ENCODE measurements at regions not wholly inside any gene's neighbourhood (a gene's known extent, or its start where the extent isn't known, plus 50 kb on each side); places are given as distances from the start of the nearest gene placed in this dataset.
"Not testable (repeated sequence)": the region's sequence is repeated elsewhere in the genome, so short reads cannot be mapped to it uniquely, and the experiment has no call there.

- DNase-seq (ENCODE audit: low read depth), result no peak
Observed at GRCh38 chr2:183533021-183533420, 408.8 kb downstream of the NUP35 start.

GRCh38 chr2:183536290-183536689, 412.0 kb downstream of the NUP35 start:
- no peak for DNase-seq (ENCODE audit: low read depth)

DNA sequence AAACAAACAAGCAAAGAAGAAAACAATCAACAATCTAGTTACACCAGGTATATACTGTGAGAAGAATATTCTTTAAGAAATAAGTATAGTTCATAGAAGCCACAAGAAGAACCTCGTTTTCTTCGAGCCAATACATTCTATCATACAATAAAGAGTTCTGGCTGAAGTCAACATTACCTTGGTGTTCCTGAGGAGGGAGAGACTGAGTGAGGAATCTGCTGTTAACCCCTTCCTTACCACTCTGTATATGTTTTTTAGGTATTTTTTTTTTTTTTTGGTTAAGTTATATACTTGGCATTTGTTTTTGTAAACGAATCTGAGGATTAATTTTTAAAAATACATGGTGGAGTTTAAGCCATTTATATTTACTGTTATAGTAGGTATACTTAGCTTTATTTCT, 412.5 kb downstream of the NUP35 start:
- DNase-seq (ENCODE audit: low read depth), result no peak

DNA sequence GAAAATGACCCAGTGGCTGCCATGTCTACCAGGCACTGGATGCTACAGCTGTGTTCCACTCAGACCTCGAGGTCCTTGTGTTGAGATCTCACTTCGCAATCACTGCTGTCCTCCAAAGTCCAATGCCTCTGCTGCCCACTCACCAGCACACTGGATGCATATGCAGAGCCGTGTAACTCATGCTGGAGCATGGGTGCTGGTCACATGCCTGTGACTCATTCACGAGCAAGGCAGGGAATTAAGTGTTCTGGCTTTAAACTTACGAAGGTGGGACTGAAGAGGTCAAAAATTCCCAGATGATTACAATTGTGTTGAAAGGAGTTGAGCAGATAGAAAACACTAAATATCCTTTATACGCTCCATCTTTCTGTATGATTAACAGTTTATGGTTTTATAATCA, 417.5 kb downstream of the NUP35 start:
- DNase-seq (ENCODE audit: low read depth), result no peak

DNA sequence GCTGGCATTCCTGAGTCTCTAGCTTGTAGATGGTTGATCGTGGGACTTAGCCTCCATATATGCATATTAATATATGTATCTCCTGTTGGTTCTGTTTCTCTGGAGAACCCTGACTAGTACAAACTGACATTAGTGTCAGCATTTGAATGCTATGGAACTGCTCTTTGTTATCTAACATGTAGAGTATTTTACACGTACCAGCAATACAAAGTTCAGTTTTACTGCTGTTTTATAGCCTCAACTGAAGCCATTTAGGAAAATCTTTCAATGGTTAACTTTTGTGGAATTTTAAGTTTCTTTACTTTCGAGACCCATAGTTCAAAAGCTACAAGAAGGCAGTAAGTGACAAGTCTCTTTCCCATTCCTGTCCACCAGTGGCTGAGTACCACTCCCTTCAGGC, 418.4 kb downstream of the NUP35 start:
- no peak for DNase-seq (ENCODE audit: low read depth)

GRCh38 chr2:183543222-183543621, 419.0 kb downstream of the NUP35 start:
- DNase-seq (ENCODE audit: low read depth), result no peak

GRCh38 chr2:183543731-183544130, 419.5 kb downstream of the NUP35 start:
- DNase-seq (ENCODE audit: low read depth), result no peak

- not testable (repeated sequence) for DNase-seq (ENCODE audit: low read depth)
Observed at GRCh38 chr2:183546560-183547350, 422.5 kb downstream of the NUP35 start.

- DNase-seq (ENCODE audit: low read depth), result no peak
Observed at GRCh38 chr2:183552716-183553115, 428.5 kb downstream of the NUP35 start.

DNA sequence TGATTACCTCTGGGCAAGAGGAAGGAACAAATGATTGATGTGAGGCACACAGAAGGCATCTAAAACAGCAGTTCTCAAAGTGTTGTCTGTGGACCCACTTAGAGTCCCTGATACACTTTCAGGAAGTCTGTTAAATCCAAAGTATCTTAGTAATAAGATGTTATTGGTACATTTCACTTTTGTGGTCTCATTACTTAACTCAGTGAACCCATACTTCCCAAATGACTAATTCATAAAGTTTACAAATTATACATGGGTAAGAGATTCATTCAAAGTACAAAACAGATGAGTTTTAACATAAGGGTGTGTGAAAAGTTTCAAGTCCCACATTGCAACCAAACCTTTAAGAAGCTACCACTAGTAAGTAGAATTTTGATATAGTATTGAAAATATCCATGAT, 440.5 kb downstream of the NUP35 start:
- no peak for DNase-seq (ENCODE audit: low read depth)

GRCh38 chr2:183575481-183575880, 451.2 kb downstream of the NUP35 start:
- DNase-seq (ENCODE audit: low read depth), result no peak

- DNase-seq (ENCODE audit: low read depth), result no peak
Observed at GRCh38 chr2:183579686-183580085, 455.4 kb downstream of the NUP35 start.

- no peak for DNase-seq (ENCODE audit: low read depth)
Observed at GRCh38 chr2:183592271-183592670, 468.0 kb downstream of the NUP35 start.

DNA sequence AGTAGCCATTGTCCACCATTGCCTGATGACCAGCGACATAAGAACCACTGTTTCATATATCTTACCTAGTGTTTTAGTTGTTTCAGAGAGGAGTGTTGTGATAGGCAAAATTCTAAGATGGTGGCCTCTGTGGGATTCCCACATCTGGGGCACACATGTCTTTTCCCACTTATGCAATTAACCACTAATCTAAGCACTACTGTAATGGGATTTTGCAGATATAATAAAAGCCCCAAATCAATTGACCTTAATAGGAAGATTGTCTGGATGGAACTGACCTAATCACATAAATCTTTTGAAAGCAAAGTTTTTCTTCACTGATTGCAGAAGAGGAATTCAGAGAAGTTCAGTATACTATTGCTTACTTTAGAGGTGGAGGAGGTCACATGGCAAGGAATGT, 469.9 kb downstream of the NUP35 start:
- no peak for DNase-seq (ENCODE audit: low read depth)

GRCh38 chr2:183597841-183598240, 473.6 kb downstream of the NUP35 start:
- no peak for DNase-seq (ENCODE audit: low read depth)

GRCh38 chr2:183604065-183604464, 479.8 kb downstream of the NUP35 start:
- DNase-seq (ENCODE audit: low read depth), result no peak

DNA sequence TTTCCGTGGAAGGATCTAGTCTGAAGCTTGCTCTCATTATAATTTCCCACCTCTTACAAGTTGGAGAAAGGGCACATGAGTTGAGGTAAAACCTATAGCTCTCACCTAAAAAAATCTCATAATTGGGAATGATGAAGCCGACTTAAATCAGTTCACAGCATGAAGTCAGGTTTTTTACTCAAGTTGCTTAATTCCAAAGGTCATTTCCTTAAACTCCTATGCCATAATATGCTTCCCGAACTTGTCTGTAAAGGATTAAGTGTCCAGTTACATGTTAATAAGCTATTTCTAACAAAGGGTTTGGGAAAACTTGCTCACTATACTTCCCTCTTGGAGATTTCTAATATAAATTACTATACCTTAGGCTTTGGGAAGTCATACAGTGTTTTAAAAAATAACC, 481.2 kb downstream of the NUP35 start:
- DNase-seq (ENCODE audit: low read depth), result no peak

DNA sequence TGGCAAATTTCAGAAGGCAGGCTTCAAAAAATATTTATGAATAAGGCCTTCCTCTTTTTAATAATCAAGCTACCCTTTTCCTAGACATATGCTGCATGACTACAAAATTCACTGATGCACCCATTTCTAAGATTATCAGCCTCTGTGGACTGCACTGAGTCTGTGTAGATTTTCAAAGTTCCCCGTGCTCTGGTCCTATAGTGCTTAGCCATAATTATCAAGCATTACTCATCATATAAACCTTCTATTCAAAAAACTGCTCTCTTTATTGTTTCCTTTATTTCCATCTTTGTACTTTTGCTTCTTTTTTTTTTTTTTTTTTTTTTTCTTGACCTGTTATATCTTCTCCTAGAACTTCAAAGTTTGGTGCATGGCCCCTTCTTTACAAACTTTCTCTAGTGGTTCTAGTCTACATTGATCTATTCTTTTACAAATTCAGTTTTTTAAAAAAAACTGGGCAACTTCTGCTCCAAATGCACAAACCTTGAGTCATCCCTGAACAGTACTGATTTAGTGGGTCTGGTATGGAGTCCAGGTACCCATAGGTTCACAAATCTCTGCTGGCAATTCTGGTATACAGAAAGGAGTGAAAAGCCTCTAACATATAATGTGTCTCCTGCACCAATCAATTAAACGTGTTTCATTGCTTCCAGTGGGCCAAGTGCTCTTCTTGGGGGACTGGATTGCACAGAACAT, 481.9 kb downstream of the NUP35 start:
- DNase-seq (ENCODE audit: low read depth), result no peak

- DNase-seq (ENCODE audit: low read depth), result no peak
Observed at GRCh38 chr2:183606718-183607085, 482.5 kb downstream of the NUP35 start.

GRCh38 chr2:183607995-183608394, 483.8 kb downstream of the NUP35 start:
- no peak for DNase-seq (ENCODE audit: low read depth)

DNA sequence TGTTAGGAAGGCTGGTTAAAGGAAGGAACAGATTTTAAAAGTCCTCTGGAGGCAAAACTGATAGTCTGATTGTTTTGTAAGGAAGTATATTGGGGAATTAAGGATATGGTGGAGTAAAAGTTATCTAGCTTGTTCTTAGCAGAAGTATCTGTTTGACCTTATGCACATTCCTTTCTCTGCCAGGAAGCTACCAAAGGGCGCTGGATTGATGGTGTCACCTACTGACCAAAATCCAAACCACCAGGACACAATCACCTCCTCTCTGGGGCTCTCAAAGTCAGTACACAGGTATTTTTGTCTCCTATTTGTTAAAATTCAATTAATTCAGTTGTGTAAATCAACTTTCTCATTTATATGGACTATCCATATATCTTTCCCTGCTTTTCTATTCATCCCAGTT, 484.5 kb downstream of the NUP35 start:
- no peak for DNase-seq (ENCODE audit: low read depth)

DNA sequence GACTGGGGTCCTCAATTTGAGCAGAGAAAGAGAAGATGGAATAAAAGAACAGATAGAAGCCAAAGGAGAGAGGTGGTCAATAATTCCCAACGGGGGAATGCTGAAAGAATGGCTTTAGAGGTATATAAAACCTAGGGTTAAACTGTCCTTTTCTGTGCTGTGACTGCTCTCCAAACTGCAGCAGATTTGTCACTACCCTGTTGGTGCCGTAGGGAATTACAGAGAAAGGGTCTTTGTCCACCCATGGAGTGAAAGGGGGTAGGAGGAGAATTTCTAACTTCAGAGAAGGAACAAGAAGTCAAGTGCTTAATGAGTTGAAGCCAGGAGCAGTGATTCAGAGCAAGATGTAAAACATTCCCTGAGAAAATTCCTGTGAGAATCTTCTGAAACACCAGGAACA, 486.5 kb downstream of the NUP35 start:
- no peak for DNase-seq (ENCODE audit: low read depth)

DNA sequence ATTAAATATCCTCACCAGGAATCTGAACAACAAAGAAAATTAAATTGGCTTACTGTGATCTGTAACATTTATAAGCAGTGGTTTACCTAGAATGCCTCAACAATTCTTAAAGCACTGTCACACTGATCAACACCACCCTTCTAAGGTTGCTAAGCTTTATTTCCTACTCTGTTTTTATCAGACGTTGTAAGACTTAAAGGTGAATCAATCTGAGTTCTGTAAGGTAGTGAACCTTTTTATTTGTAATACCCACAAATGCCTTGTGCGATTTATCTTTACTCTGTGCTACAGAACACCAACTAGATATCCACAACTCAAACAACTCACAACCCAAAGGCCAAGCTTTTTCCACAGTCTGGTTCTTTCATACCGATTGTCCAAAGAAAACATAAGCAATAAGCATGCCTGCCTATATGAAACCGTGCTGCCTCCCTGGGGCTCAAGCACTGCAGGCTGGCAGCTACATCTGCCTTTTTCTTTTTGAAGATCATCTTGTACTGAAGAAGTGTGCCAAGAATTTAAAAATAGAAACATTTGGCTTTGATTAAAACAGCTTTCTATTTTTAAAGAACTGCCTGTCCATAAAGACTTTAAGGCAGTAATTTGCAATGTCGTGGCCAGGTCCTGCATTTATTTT, 490.7 kb downstream of the NUP35 start:
- no peak for DNase-seq (ENCODE audit: low read depth)
